D721Med (cell line): ENCODE measurements at regions not wholly inside any gene's neighbourhood (a gene's known extent, or its start where the extent isn't known, plus 50 kb on each side); places are given as distances from the start of the nearest gene placed in this dataset.

Experiments
- DNase-seq: peaks from one replicate; pipeline ENCODE4 v3.0.0; 2011; ENCODE audit warnings: low spot score; ENCODE audit not compliant: insufficient read length
- FAIRE-seq: peaks from 2 replicates; lab custom pipeline; 2011; peaks lifted over from hg19 to GRCh38; lab: Jason Lieb, UNC
- TF ChIP-seq, protein P1 (sequence below): IDR thresholded peaks from 2 replicates; pipeline ENCODE4 v1.5.1; 2012; ENCODE audit warnings: mild to moderate bottlenecking, control low read depth; ENCODE audit not compliant: insufficient read depth; ENCODE audit errors: missing control alignments

DNA sequence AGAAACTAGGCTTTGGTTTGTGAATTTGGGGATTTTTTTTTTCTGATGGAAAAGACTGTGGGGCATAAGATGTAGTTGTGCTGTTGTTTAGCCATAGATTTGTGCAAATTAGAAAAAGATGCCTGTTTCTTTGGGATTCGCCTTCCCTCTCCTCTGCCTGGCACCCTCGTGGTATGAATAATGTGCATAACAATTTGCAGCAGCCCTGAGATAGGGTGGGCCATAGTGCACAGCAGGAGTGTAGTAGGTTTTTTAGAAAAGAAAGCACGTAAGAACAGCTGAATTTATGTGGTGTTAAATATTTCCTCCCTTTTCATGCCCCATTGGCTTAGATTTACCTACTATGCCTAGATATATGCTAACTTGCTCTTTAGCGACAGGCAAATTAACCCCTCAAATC, 158.9 kb downstream of the PTGER3 start:
- TF ChIP-seq, protein P1, sequence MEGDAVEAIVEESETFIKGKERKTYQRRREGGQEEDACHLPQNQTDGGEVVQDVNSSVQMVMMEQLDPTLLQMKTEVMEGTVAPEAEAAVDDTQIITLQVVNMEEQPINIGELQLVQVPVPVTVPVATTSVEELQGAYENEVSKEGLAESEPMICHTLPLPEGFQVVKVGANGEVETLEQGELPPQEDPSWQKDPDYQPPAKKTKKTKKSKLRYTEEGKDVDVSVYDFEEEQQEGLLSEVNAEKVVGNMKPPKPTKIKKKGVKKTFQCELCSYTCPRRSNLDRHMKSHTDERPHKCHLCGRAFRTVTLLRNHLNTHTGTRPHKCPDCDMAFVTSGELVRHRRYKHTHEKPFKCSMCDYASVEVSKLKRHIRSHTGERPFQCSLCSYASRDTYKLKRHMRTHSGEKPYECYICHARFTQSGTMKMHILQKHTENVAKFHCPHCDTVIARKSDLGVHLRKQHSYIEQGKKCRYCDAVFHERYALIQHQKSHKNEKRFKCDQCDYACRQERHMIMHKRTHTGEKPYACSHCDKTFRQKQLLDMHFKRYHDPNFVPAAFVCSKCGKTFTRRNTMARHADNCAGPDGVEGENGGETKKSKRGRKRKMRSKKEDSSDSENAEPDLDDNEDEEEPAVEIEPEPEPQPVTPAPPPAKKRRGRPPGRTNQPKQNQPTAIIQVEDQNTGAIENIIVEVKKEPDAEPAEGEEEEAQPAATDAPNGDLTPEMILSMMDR: no peak
- DNase-seq (no peak), FAIRE-seq (no peak)

- TF ChIP-seq, protein P1: no peak
- FAIRE-seq (no peak), DNase-seq (no peak)
Observed at GRCh38 chr1:70890408-70890807, 157.2 kb downstream of the PTGER3 start.

DNA sequence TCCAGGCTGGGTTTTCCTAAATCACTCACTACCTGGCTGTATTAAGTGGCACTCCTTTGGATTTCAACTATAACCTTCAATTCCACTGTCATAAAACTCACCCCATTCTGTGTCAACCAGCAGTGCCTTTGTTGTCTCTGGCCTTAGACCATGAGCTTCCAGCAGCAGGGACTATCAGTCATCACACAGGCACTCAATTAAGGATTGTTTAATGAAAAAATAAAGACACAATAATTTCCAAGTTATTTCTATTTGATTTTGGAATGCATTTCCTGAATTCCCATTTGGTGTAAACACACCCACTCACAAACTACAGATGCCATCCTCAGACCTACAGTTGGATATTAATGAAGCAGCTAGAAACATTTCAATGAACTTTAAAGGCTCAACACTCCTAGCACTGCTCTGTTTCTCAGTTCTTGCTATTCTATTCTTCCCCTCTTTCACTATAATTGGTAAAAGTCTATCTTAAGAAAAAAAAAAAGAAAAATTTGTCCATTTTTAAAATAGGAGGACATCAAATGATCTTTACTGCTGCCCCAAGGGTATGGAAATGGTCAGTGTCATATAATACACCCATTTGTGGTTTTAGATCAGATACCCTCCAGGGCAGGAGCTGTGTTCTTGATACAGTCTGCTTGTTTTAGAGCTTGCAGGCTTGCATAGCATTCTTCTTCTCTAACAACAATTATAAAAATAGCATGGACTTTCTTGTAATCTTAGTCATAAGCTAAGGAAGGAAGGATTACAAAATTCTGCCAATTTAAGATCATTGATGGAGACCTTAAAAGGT, 156.4 kb downstream of the PTGER3 start:
- DNase-seq: no peak
- FAIRE-seq: no peak
- TF ChIP-seq, protein P1: no peak

DNA sequence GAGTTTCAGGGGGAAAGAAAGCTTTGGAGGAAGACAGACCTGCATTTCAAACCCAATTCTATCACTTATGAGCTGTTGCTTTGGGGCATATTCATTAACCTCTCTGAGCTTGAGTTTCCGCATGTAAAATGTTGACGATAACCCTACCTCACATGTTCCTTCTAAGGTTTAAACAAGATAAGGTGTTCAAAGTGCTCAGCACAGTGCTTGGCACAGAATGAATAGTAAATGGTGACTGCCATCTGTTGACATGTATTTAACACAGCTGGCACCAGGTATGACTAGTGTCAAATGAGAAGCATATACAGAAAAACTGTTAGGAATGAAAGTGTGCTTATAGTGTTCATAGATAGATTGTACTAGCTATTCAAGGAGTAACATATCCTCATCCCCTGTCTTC, 155.5 kb downstream of the PTGER3 start:
- no peak for FAIRE-seq
- DNase-seq: no peak
- TF ChIP-seq, protein P1: no peak

GRCh38 chr1:70892930-70893329, 154.7 kb downstream of the PTGER3 start:
- no peak for FAIRE-seq
- TF ChIP-seq, protein P1: no peak
- DNase-seq: no peak

DNA sequence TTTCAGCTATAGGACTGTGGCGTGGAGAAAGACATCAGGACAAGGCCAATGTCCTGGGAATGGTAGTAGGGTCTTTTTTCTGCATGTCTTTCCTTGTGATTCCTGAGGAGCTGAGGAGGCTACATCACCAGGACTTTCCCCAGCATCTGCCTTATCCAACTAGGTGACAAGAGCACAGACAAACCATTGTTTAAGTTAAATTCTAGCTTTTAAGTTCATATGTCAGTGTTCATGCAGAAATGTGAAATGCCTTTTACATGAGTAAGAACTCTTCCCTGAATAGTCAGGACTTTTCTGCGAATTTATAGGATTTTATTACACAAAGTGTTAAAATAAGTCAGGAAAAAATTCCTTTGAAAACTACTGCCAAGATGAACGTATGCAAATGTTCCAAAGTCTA, 154.2 kb downstream of the PTGER3 start:
- DNase-seq (no peak), FAIRE-seq (no peak)
- TF ChIP-seq, protein P1: no peak

GRCh38 chr1:70895531-70895930, 152.1 kb downstream of the PTGER3 start:
- TF ChIP-seq, protein P1: no peak
- DNase-seq (no peak), FAIRE-seq (no peak)
